ENCODE measurements at regions not wholly inside any gene's neighbourhood (a gene's known extent, or its start where the extent isn't known, plus 50 kb on each side); places are given as distances from the start of the nearest gene placed in this dataset.
"Not testable (repeated sequence)": the region's sequence is repeated elsewhere in the genome, so short reads cannot be mapped to it uniquely, and the experiment has no call there.

GRCh38 chr11:129764204-129764603 lies 51.4 kb upstream of the TMEM45B start:
- H3K9me2 ChIP-seq (ENCODE audit: insufficient read depth); intact Hi-C loops (cut with micrococcal nuclease); H3K9me3 ChIP-seq (ENCODE audit: control insufficient read depth in 1 of 2, insufficient read depth in 1 of 2, low read depth in 1 of 2, low read length in 2 of 2); H3K36me3 ChIP-seq (ENCODE audit: control insufficient read depth in 1 of 2, insufficient read depth in 2 of 2, low read length in 2 of 2); H3K9ac ChIP-seq (ENCODE audit: low read length); H2AFZ ChIP-seq (ENCODE audit: low read depth, low read length, poor library complexity, severe bottlenecking); DNase-seq (ENCODE audit: low read depth, low spot score); H3K27me3 ChIP-seq (ENCODE audit: insufficient read depth, low read length); H3K4me2 ChIP-seq (ENCODE audit: low read length); RAD21 ChIA-PET (ENCODE audit: low non-redundant PET in 1 of 2, low total read pairs in 2 of 2, uncharacterized antibody in 2 of 2, unreplicated experiment in 2 of 2); ATAC-seq; BruUV-seq (replicated peaks); POLR2A ChIA-PET; H3K79me2 ChIP-seq (ENCODE audit: insufficient read depth, low read length); CTCF ChIA-PET; H4K20me1 ChIP-seq (ENCODE audit: insufficient read depth); H3K4me3 ChIP-seq (replicated peaks in 1 of 2; ENCODE audit: low read depth in 1 of 2, low read length in 2 of 2); H3K27ac ChIP-seq (ENCODE audit: low read depth, low read length): not testable (repeated sequence)
- H3K4me1 ChIP-seq (ENCODE audit: control insufficient read depth in 1 of 2, insufficient read depth in 2 of 2, low read length in 2 of 2): peaks cover 0 to 13% of the 10 kb centered on the region in 2 experiments; a peak in 1 of 4 replicates

All from HCT116 (cell line).